ENCODE measurements at regions not wholly inside any gene's neighbourhood (a gene's known extent, or its start where the extent isn't known, plus 50 kb on each side); places are given as distances from the start of the nearest gene placed in this dataset.
A peak's percentile ranks its signal among the peaks of the same experiment; 100 is the strongest.

DNA sequence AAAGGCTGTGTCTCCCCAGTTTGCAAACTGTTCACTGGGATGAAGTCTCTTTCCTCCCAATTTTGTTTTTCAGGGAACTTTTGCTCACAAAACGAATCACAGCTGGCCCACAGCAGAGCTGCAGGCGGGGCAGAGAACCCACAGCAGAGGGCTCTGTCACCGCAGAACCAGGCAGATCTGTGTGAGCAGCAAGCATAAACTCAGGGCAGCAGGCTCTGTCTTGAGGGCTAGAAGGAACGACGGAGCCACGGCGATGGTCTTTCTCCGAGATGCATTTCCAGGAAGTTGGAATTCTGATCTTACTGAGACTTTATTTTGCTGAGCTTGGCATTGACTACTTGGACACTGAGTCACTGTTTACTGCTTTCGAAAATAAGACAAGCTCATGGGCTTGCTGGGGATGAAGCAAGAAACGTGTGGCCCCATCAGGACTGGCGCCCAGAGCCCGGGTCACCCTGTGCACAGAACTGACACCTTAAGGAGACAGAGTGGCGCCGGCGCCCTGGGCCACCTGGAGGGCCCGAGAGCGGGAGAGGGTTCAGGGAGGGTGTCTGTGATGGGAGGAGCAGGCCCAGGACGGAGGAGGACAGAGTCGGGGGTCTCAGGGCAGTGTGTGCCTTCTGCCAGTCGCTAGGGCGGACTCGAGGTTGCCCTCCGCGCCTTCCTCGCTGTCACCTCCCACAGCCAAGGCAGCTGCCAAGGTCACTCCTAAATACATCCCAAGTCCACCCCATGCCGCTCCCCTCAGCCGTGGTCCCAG, 106.3 kb upstream of the NXT1 start:
- Histone ChIP-seq H3K9me3 (ENCODE audit: control insufficient read depth in 4 of 4, low read length in 3 of 4) (no peaks in the 10 kb centered on the region), H3K36me3 (ENCODE audit: control insufficient read depth in 4 of 4, insufficient read depth in 3 of 4, low read depth in 1 of 4, low read length in 3 of 4) (no peaks in the 10 kb centered on the region), H3K4me3 (ENCODE audit: low read depth in 1 of 3, low read length in 3 of 3) (no peak overlapping the region), H3K27ac (ENCODE audit: low read depth in 1 of 2, low read length in 2 of 2) (no peak overlapping the region), H3K9ac (ENCODE audit: low read depth in 1 of 2, low read length in 2 of 2) (no peak overlapping the region), H3K4me1 (ENCODE audit: control insufficient read depth in 4 of 4, insufficient read depth in 4 of 4, low read length in 3 of 4) (no peaks in the 10 kb centered on the region), H3K27me3 (ENCODE audit: control insufficient read depth in 4 of 4, insufficient read depth in 4 of 4, low read length in 3 of 4) (peaks cover 0 to 6% (median 3%) of the 10 kb centered on the region in 4 donors)
- DNase-seq (ENCODE audit: low spot score): peak; percentile 27
- peak in 1 of 2 donors; percentile 21 for TF ChIP-seq RAD21 (IDR thresholded peaks at IDR 0.05)
- no peak for TF ChIP-seq RXRA (IDR thresholded peaks at IDR 0.05)
- WGBS: 85% methylated on average over 27 of the region's 27 CpGs

DNA sequence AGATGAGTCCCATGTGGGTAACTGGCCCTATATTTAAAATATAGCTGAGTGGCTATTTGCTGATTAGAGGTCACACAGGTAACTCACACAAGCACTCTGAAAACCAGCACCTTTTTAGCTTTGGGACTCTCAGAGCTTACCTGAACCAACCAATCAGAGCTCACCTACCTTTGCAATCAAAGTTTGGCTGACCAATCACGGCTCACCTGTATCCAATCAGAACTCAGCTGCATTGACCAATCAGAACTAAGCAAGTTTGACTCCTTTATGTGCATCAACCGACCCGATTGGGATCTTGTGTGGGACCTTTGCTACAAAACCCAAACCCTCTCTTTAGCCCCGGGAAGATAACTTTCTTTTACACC, 106.8 kb upstream of the NXT1 start:
- H3K9me3 ChIP-seq (ENCODE audit: control insufficient read depth in 4 of 4, low read length in 3 of 4): no peaks in the 10 kb centered on the region
- no peaks in the 10 kb centered on the region for H3K4me1 ChIP-seq (ENCODE audit: control insufficient read depth in 4 of 4, insufficient read depth in 4 of 4, low read length in 3 of 4)
- 79% methylated on average over 4 of the region's 4 CpGs for WGBS
- no peak overlapping the region for H3K27ac ChIP-seq (ENCODE audit: low read depth in 1 of 2, low read length in 2 of 2)
- no peaks in the 10 kb centered on the region for H3K36me3 ChIP-seq (ENCODE audit: control insufficient read depth in 4 of 4, insufficient read depth in 3 of 4, low read depth in 1 of 4, low read length in 3 of 4)
- no peak for DNase-seq (ENCODE audit: low spot score)
- H3K4me3 ChIP-seq (ENCODE audit: low read depth in 1 of 3, low read length in 3 of 3): no peak overlapping the region
- no peak for TF ChIP-seq GABPA (IDR thresholded peaks at IDR 0.05 in 1 of 2, conservative IDR thresholded peaks at IDR 0.05 in 1 of 2)
- no peak for TF ChIP-seq NR2F2 (IDR thresholded peaks at IDR 0.05)
- TF ChIP-seq, protein P1, sequence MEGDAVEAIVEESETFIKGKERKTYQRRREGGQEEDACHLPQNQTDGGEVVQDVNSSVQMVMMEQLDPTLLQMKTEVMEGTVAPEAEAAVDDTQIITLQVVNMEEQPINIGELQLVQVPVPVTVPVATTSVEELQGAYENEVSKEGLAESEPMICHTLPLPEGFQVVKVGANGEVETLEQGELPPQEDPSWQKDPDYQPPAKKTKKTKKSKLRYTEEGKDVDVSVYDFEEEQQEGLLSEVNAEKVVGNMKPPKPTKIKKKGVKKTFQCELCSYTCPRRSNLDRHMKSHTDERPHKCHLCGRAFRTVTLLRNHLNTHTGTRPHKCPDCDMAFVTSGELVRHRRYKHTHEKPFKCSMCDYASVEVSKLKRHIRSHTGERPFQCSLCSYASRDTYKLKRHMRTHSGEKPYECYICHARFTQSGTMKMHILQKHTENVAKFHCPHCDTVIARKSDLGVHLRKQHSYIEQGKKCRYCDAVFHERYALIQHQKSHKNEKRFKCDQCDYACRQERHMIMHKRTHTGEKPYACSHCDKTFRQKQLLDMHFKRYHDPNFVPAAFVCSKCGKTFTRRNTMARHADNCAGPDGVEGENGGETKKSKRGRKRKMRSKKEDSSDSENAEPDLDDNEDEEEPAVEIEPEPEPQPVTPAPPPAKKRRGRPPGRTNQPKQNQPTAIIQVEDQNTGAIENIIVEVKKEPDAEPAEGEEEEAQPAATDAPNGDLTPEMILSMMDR (IDR thresholded peaks at IDR 0.05; ENCODE audit: low read depth, low read length, missing input control): no peak
- TF ChIP-seq FOXA2 (IDR thresholded peaks at IDR 0.05): no peak
- no peak for TF ChIP-seq JUND (IDR thresholded peaks at IDR 0.05)
- TF ChIP-seq, protein P2, sequence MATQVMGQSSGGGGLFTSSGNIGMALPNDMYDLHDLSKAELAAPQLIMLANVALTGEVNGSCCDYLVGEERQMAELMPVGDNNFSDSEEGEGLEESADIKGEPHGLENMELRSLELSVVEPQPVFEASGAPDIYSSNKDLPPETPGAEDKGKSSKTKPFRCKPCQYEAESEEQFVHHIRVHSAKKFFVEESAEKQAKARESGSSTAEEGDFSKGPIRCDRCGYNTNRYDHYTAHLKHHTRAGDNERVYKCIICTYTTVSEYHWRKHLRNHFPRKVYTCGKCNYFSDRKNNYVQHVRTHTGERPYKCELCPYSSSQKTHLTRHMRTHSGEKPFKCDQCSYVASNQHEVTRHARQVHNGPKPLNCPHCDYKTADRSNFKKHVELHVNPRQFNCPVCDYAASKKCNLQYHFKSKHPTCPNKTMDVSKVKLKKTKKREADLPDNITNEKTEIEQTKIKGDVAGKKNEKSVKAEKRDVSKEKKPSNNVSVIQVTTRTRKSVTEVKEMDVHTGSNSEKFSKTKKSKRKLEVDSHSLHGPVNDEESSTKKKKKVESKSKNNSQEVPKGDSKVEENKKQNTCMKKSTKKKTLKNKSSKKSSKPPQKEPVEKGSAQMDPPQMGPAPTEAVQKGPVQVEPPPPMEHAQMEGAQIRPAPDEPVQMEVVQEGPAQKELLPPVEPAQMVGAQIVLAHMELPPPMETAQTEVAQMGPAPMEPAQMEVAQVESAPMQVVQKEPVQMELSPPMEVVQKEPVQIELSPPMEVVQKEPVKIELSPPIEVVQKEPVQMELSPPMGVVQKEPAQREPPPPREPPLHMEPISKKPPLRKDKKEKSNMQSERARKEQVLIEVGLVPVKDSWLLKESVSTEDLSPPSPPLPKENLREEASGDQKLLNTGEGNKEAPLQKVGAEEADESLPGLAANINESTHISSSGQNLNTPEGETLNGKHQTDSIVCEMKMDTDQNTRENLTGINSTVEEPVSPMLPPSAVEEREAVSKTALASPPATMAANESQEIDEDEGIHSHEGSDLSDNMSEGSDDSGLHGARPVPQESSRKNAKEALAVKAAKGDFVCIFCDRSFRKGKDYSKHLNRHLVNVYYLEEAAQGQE (IDR thresholded peaks at IDR 0.05): no peak
- TF ChIP-seq, protein P3, sequence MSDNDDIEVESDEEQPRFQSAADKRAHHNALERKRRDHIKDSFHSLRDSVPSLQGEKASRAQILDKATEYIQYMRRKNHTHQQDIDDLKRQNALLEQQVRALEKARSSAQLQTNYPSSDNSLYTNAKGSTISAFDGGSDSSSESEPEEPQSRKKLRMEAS (IDR thresholded peaks at IDR 0.05): no peak
- TF ChIP-seq YY1 (IDR thresholded peaks at IDR 0.05): no peak
- TF ChIP-seq RXRA (IDR thresholded peaks at IDR 0.05): no peak
- no peak for TF ChIP-seq FOXA1 (IDR thresholded peaks at IDR 0.05)
- TF ChIP-seq, protein P4, sequence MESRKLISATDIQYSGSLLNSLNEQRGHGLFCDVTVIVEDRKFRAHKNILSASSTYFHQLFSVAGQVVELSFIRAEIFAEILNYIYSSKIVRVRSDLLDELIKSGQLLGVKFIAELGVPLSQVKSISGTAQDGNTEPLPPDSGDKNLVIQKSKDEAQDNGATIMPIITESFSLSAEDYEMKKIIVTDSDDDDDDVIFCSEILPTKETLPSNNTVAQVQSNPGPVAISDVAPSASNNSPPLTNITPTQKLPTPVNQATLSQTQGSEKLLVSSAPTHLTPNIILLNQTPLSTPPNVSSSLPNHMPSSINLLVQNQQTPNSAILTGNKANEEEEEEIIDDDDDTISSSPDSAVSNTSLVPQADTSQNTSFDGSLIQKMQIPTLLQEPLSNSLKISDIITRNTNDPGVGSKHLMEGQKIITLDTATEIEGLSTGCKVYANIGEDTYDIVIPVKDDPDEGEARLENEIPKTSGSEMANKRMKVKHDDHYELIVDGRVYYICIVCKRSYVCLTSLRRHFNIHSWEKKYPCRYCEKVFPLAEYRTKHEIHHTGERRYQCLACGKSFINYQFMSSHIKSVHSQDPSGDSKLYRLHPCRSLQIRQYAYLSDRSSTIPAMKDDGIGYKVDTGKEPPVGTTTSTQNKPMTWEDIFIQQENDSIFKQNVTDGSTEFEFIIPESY (IDR thresholded peaks at IDR 0.05): no peak
- no peak for TF ChIP-seq RAD21 (IDR thresholded peaks at IDR 0.05)
- TF ChIP-seq SP1 (IDR thresholded peaks at IDR 0.05): no peak
- TF ChIP-seq, protein P5, sequence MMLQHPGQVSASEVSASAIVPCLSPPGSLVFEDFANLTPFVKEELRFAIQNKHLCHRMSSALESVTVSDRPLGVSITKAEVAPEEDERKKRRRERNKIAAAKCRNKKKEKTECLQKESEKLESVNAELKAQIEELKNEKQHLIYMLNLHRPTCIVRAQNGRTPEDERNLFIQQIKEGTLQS (IDR thresholded peaks at IDR 0.05): no peak
- no peak for TF ChIP-seq HNF4G (IDR thresholded peaks at IDR 0.05)
- no peak for TF ChIP-seq HNF4A (conservative IDR thresholded peaks at IDR 0.05)
- no peak for TF ChIP-seq EGR1 (IDR thresholded peaks at IDR 0.05; ENCODE audit: low read depth in 2 of 2)
- H3K27me3 ChIP-seq (ENCODE audit: control insufficient read depth in 4 of 4, insufficient read depth in 4 of 4, low read length in 3 of 4): peaks cover 0 to 6% (median 3%) of the 10 kb centered on the region in 4 donors
- no peak overlapping the region for H3K9ac ChIP-seq (ENCODE audit: low read depth in 1 of 2, low read length in 2 of 2)
